CMK (cell line): ENCODE measurements at regions not wholly inside any gene's neighbourhood (a gene's known extent, or its start where the extent isn't known, plus 50 kb on each side); places are given as distances from the start of the nearest gene placed in this dataset.

ENCODE experiments used
- DNase-seq: peaks from one replicate; pipeline ENCODE4 v3.0.0-alpha.2; 2010; ENCODE audit warnings: low read depth

DNA sequence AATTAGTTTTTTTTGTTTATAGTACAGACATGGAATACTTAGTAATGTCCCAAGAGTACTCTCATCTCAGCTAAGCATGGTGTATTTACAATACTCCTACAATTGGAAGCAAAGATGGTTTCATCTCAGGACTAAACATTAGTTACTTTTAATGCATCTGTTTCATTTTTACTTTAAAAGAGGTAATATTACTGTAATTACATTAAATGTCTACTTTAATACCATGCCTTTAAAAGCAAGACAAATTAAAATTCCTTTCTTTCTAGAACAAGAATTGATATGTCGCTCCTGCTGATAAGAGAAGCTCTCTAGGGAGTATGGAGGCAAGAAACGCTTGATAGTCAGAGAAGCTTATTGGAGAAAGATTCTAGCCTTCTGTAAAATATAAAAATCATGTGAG, 284.9 kb upstream of the ADAMTS5 start:
- DNase-seq: no peak

DNA sequence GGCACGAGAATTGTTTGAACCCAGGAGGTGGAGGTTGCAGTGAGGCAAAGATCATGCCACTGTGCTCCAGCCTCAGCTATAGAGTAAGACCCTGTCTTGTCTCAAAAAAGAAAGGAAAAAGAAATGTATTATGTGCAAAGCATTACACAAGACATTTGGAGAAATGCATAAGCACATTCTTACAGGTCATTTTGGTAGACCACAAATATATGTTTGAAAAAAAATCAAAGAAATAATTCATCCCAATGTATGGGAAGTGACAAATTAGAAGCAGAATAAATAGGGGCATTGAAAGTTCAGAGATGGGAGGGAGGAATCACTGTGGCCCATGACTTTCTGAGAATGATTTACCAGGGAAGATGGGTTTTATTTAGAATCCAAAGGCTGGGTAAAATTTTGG, 283.5 kb upstream of the ADAMTS5 start:
- DNase-seq: no peak

DNA sequence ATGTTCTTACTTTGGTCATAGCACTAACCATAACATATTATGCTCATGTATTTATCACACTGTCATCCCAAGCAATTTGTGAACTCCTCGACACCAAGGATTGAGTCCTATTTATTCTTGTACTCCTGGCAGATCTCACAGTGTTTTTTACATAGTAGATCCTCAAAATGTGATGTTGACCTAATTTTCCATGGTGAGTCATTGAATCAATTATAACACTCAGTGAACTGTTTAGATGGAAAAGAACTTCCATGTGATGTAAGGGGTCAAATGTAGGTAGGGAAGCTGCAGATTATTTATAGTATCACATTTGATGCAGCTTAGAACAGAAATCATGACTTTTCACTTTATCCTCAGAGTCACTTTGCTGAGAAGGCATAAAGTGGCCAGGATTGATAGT, 281.9 kb upstream of the ADAMTS5 start:
- no peak for DNase-seq

DNA sequence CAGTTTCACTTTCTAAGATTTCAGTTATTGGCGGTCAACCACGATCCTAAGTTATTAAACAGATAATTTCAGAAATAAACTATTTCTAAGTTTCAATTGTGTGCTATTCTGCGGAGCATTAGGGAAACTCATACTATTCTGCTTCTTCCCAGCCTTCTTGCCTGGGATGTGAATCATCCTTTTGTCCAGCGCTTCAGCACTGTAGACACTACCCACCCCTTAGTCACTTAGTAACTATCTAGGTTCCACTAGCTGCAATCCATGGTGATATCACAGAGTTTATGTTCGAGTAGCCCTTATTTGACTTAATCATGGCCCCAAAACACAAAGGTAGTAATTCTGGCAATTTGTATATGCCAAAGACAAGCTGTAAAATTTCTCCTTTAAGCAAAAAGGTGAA, 279.9 kb upstream of the ADAMTS5 start:
- no peak for DNase-seq

DNA sequence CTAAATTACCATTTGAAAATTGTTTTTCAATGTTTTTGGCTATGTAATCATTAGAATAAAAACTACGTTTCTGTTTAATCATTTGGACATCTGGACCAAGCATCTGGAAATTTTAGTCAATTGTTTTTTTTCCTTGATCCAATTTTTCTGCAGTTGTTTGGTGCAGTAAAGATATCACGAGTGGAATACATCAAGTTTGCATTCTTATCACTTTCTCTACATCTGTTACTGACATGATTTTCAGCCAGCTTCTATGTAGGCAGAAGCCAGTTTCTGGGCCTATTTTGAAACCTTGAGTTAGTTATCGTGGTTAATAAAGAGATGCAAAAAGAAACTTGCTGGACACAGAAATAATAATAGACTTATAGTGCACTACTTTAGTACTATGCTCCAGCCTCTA, 277.9 kb upstream of the ADAMTS5 start:
- DNase-seq: no peak

DNA sequence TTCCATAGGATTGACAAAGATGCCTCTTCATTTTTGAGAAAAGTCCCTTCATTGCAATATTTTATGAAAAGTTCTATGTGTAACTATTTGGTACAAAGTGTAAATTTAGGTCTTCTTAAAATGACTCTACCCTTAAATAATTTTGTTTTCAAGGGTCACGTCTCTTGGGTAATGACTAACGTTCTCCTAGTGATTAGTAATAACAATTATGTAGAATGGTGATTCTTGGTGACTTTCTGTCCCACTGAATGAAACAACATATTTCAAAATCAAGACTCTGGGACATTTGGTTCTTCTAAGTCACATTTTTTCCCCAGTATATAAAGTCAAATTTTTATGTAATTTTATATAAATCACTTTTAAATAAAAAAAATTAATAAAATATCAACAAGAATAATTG, 277.5 kb upstream of the ADAMTS5 start:
- DNase-seq: no peak

DNA sequence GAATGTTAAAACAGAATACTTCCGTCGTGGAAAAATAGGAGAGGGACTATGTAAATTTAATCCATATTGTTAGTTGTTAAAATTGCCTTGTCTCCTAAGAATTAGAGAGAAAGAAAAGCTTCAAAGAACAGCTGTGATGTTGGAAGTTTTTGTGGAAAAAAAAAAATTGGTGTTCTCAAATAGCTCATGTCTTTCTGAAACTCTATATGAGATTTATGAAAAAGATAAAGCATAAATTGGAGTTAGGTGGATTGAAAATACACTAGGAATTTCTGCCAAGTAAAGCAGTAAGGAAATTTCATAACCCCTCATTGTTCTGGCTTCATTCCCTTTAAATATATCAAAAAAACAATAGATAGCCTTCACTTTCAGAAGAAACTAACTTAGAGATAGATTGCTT, 274.0 kb upstream of the ADAMTS5 start:
- DNase-seq: no peak

DNA sequence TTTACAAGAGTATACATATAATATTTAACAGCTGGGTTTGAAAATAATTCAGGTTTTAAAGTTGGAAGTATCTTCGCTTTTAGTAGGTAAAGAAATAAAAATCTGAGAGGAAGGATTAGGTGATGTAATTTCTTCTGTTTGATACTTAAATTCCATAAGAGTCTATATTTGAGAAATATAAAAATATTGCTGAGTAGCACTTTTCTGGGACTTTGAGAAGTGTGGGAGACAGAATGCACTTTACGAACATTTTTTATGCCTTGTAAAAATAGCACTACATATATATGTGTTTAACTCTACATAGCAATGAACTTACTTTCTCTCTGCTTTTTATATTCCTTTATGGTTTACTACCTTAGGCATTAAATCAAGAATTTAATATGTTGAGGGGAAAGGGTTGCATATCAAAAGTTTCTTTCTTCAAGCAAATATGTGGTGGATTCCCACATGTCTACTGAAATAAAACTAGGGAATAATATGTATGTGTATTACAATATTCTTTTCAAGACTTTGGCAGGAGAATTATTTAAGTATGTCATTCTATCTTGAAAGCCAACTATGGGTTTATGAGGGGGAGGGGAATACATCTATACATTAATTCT, 266.7 kb upstream of the ADAMTS5 start:
- no peak for DNase-seq

DNA sequence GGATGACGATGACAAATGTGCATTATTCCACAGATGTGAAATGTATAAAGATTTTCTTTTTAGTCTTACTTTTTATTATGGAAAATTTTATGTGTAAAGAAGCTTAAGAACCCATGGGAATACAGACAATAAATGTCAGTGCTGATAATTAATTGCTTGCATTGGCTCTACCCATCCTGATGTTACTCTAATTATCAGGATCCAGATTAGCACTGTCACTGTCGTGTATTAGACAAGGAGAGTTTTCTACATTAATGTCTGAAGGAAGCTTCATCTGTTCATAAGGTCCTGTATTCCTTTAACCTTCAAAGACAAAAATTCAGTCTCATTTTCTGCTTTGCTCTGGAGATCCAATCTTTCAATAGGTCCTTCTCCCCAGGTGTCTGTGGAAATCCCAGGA, 259.1 kb upstream of the ADAMTS5 start:
- no peak for DNase-seq

DNA sequence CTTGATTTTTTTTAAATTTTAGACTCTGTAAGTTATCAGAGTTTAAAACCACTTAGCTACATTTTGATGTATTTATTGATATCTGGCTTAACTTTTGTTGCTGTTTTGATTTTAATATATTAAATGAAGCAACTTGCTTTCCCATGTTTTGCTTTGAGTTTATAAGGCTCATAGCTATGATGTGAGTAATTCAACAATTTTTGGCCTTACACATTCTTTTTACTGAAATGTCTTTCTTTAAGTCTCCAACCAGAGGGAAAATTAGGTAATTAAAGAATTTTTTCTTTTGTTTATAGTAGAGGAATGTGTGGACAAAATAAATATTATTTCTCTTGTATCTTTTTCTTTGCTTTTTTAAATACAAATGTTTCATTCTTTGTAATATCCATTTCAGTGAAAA, 258.3 kb upstream of the ADAMTS5 start:
- DNase-seq: no peak

DNA sequence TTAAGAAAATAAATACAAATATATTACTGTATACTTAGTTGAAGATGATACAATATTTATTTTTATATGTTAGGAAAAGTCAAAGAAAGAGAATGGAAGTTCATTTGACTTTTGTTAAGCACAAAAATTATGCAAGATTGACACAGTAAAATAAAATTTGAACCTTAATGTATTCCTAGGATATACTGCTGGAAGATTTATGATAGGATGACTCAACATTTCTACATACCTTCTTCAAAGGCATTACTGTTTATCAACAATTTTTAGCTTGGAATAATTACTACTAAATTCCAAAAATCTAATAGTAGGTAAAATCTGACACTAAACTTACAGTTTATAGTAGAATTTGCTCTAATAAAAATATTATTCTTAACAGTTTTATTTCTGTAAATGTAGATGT, 257.3 kb upstream of the ADAMTS5 start:
- no peak for DNase-seq

DNA sequence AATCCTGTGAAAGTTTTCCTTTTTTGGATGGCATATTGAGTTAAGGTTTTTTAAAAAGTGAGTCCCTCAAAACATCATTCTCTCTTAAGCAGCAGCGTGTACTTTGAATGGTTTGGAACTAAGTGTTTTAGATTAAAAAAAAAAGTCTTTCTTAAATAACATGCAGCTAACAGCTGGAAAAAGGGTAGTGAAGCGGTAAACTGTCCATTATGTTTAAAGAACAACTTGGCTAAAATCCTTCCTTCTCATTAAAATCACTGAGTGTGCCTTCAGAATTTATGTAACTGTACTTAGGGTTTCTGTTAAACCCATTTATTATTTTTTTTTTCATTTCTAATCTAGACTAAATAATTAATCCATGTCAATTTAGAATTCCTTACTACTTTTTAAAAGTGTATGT, 254.2 kb upstream of the ADAMTS5 start:
- DNase-seq: no peak

DNA sequence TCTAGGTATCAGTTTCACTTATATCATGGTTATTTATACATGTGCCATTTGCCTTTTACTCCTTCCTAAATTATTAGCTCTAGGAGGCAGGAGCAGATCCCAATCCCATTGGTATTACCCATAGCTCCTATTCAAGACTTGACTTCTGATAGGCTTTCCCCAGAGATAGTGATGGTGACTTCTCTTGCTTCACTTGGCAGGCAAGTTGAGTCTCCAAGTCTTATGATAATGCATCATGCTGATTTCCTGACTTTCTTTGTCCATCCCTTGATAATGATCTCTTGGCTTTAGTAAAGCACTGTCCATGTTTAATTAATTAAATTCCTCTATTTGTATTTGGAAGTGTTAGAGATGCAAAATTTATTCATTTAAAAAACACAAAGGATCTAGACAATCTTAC, 253.5 kb upstream of the ADAMTS5 start:
- DNase-seq: no peak

DNA sequence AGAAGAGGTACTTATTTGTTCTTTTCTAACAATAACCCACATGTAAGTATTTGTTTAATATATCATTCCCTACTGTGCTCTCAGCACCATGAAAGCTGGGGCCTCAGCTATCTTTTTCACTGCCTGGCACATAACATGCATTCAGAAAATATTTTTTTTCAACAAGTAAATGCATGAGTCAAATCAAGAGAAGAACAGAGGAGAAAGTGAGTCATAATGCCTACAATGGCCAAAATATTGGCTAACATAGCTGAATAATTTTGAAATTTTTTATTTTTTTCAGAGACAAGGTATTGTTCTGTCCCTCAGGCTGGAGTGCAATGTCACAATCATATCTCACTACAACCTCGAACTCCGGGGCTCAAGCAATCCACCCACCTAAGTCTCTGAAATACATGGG, 252.2 kb upstream of the ADAMTS5 start:
- no peak for DNase-seq

DNA sequence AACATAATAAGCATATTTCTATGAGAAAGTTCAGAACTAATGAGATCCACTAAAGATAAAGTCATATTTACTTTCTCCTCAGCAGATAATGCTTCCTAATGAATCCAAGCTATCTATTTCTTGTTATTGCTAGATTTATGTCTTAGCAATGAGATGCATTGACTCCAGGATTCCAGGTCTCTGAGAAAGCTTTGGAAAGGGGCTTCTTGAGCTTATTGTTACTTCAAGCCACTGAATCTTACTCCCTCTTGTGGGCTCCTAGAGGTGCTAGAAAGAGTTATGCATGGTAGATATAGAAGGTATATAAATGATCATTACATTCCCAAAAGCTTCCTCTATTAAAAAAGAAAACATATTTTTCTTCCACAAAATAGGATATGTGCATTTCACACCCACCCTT, 246.4 kb upstream of the ADAMTS5 start:
- DNase-seq: no peak

DNA sequence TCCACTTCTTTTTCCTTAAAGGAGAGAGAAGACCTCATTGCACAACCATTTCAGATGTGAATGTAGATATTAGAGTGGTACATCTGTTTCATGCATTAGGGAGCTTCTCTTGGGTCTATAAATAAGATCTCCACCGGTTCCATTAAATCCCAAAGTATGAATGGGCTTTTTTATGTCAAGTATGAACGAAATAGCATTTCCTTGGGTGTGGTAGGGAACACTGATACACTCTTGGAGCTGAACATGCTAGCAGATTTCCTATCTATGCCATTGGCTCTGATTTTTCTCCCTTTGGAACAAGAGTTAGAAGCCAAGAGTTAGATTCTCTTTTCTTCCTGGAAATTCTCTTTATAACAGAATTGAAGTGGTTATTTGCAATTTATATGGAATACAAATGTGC, 245.6 kb upstream of the ADAMTS5 start:
- no peak for DNase-seq

DNA sequence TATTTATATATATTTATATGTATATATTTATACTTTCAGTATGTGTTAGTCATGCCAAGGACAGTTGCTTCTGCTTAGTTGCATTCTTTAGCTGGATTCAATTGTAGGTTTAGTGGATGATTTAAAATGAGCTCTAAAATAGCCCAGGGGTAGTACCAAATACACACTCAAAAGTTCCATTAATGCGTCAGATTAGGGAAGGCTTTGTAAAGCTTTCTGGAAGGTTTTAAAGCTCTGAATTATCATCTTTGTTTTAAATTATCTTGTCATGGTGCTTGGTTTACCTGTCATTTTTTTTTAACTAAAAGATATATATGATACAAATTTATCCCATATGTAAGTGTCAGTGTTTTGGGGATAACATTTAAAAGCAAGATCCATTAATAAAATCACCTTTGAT, 242.7 kb upstream of the ADAMTS5 start:
- DNase-seq: no peak

DNA sequence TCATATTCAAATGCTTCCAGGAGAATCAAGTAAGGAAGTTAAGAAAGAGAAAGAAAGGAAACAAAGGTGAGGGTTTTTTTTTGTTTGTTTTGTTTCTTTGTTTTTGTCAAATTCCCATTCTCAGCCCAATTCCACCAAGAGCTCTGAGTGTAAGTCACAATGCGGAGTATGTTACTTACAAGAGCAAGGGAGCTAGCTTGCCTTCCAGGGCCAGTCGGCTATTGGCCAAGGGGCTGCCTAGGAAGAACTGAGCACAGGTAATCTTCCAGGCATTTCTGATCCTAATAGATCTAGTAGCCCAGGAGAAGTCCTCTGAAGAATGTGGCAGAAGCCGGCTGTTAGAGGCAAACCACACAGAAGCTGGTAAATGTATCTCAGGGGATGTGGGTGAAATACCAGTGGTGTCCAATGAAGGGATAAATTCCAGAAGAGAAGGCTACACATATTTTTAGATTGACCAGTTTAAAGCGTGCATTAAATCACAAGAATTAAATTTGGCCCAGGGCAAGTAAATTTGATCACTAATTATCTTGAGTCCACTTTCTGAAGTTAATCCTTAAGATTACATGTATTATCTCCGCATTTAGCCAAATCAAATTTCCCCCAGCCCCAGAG, 239.6 kb upstream of the ADAMTS5 start:
- no peak for DNase-seq

DNA sequence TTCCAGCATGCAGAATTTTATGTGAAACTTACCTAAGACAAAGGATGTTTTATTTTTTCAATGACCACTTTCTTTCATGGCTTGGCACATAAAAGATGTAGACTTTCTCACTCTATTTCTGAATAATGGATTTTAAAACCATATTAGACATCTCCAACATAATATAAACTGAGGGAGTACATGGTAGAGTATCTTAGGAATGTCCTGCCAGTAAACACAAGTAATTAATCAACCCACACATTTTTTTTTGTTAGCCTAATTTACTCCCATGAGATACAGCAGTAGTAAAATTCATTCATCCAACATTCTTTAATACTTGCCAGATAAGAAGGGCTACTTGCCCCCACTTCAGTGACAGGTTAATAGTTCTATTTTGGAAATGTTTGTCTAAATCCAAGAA, 235.4 kb upstream of the ADAMTS5 start:
- no peak for DNase-seq

DNA sequence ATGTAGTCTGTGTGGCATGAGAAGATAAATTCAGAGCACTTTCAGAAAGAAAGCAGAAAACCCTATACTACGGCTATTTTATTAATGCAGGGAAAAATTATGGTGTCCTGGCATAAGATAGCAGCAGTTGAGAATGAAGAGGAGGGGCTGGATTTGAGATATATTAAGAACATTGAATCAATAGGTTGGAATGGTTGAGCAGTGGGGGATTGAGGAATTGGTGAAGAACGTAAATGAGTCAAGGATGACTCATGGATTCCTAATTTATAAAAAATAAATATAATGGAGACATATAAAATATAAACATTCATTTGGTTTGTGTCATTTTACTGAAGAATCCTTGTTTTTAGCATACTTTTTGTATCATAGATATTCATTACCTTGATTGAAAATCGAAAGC, 234.3 kb upstream of the ADAMTS5 start:
- DNase-seq: no peak

DNA sequence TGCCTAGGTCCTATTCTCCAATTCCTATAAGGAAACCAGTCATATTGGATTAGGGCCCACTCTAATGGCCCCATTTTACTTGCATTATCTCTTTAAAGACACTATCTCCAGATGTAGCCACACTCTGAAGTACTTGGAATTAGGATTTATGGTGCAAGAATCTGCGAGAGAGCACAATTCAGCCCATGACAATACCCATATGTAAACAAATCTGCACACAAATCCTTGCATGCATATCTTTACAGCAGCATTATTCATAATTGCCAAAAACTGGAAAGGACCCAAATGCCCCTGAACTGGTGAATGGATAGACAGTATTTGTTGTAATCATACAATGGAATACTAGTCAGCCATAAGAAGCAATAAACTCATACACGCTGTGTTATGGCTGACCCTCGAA, 229.8 kb upstream of the ADAMTS5 start:
- DNase-seq: no peak

DNA sequence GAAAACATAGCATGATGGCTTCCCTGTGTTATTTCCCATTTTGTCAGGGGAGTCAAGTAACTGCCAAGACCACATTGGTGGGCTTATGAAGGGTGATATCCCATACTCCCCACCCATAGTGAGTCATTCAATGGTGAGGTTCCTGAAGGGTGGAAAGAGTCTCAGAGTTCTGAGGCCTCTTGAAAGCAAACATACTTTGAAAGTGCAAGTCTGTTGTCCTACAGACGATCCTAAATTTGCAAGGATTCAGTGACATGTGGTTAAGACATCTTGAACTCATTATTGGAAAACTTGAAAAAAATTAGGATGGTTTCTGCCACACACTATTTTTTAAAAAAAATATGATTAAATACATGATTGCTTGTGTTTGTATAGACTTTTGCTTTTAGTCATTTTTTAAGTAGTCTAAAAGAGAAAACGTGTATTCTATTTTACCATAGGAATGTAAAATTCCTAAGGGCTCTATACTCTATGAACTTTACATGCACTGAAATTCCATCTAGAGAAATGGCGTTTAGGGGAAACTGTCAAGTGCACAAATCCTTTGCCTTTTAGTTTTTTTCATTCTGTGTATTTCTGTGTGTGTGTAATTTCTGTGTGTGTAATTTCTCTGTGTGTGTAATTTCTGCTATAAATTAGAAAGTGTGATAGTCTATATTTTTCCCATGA, 225.5 kb upstream of the ADAMTS5 start:
- DNase-seq: no peak

DNA sequence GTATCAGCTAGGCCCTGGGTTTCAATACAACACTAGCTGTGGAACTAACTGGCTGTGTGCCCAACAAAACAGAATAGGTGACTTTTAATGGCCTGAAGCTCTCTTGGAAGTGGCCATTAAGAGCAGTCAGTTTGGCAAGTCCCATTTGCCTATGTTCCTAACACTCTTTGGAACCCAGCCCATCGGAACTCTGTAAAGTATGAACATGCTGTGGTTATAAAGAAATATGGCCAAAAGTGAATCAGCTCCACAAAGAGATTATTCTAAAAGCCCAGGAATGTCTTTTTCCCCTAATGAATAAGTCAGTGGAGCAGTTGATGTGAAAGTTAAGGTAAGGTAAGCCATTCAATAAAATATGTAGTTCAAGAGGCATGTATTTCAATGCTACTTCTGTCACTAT, 223.7 kb upstream of the ADAMTS5 start:
- no peak for DNase-seq

DNA sequence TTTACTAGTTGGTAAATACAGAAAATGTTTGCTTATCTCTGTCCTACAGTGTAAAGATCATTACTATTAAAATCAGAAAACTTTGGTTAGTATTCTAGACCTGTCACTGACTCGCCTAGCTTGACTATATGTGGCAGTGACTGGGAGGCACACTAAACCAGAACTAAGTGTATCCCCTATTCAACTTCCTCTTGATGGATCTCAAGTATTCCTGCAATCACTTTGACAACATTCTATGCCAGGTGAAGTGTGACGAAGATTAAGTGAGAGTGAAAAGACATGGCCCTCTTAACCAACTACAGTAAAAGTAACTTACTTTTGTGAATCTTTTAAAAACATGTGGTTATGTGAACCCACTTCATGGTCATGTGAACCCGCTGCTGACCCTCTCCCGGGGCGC, 223.0 kb upstream of the ADAMTS5 start:
- DNase-seq: no peak
